IgD-negative memory B cell (primary cell): ENCODE measurements at regions not wholly inside any gene's neighbourhood (a gene's known extent, or its start where the extent isn't known, plus 50 kb on each side); places are given as distances from the start of the nearest gene placed in this dataset.
A peak's percentile ranks its signal among the peaks of the same experiment; 100 is the strongest.

ENCODE experiments used
- H3K27ac Mint-ChIP-seq, 3 donors: one replicate each; pipeline ENCODE4 v1.8.0; 2020 to 2022; ENCODE audit warnings: mild to moderate bottlenecking in 3 of 3, mixed read lengths in 3 of 3, moderate library complexity in 1 of 3
- H3K27me3 Mint-ChIP-seq: one replicate; pipeline ENCODE4 v1.8.0; 2021; ENCODE audit warnings: mixed read lengths
- H3K36me3 Mint-ChIP-seq: one replicate; pipeline ENCODE4 v1.8.0; 2020; ENCODE audit warnings: mild to moderate bottlenecking, mixed read lengths
- H3K4me1 Mint-ChIP-seq, 3 donors: one replicate each; pipeline ENCODE4 v1.8.0; 2020 to 2022; ENCODE audit warnings: mixed read lengths in 3 of 3, mild to moderate bottlenecking in 1 of 3
- H3K4me3 Mint-ChIP-seq, 4 donors: one replicate each; pipeline ENCODE4 v1.8.0; 2020 to 2022; ENCODE audit warnings: mild to moderate bottlenecking in 4 of 4, mixed read lengths in 4 of 4, moderate library complexity in 3 of 4
- H3K9me3 Mint-ChIP-seq, 3 donors: one replicate each; pipeline ENCODE4 v1.8.0; 2020 to 2021; ENCODE audit warnings: mixed read lengths in 3 of 3, mild to moderate bottlenecking in 1 of 3

GRCh38 chr22:27159016-27159415, 501.6 kb downstream of the MIAT start:
- H3K27me3 Mint-ChIP-seq: peaks cover 7% of the 10 kb centered on the region
- H3K4me3 Mint-ChIP-seq: no peak overlapping the region
- H3K9me3 Mint-ChIP-seq: no peaks in the 10 kb centered on the region
- no peaks in the 10 kb centered on the region for H3K4me1 Mint-ChIP-seq
- no peak overlapping the region for H3K27ac Mint-ChIP-seq
- peaks cover 6% of the 10 kb centered on the region for H3K36me3 Mint-ChIP-seq

- no peaks in the 10 kb centered on the region for H3K4me1 Mint-ChIP-seq
- H3K9me3 Mint-ChIP-seq: no peaks in the 10 kb centered on the region
- peaks cover 6% of the 10 kb centered on the region for H3K36me3 Mint-ChIP-seq
- peaks cover 7% of the 10 kb centered on the region for H3K27me3 Mint-ChIP-seq
- H3K4me3 Mint-ChIP-seq: no peak overlapping the region
- no peak overlapping the region for H3K27ac Mint-ChIP-seq
Observed at GRCh38 chr22:27159716-27160295, 502.4 kb downstream of the MIAT start.

- peak overlapping the region in 1 of 3 donors; percentile 7 for H3K27ac Mint-ChIP-seq
- no peaks in the 10 kb centered on the region for H3K4me1 Mint-ChIP-seq
- no peak overlapping the region for H3K4me3 Mint-ChIP-seq
- peaks cover 0 to 5% (median 0%) of the 10 kb centered on the region in 3 donors for H3K9me3 Mint-ChIP-seq
- peaks cover 4% of the 10 kb centered on the region for H3K36me3 Mint-ChIP-seq
- H3K27me3 Mint-ChIP-seq: peaks cover 5% of the 10 kb centered on the region
Observed at GRCh38 chr22:27163162-27164137, 506.1 kb downstream of the MIAT start.

GRCh38 chr22:27164781-27165503, 507.6 kb downstream of the MIAT start:
- Mint-ChIP-seq H3K9me3 (peaks cover 0 to 5% (median 0%) of the 10 kb centered on the region in 3 donors), H3K27me3 (peaks cover 5% of the 10 kb centered on the region), H3K4me1 (no peaks in the 10 kb centered on the region), H3K36me3 (peaks cover 4% of the 10 kb centered on the region), H3K27ac (no peak overlapping the region), H3K4me3 (no peak overlapping the region)

GRCh38 chr22:27168681-27169080, 511.3 kb downstream of the MIAT start:
- Mint-ChIP-seq H3K4me1 (no peaks in the 10 kb centered on the region), H3K27ac (no peak overlapping the region), H3K4me3 (no peak overlapping the region), H3K36me3 (peaks cover 1% of the 10 kb centered on the region), H3K9me3 (peaks cover 0 to 5% (median 0%) of the 10 kb centered on the region in 3 donors), H3K27me3 (no peaks in the 10 kb centered on the region)

- Mint-ChIP-seq H3K27me3 (peaks cover 4% of the 10 kb centered on the region), H3K4me1 (no peaks in the 10 kb centered on the region), H3K27ac (no peak overlapping the region), H3K4me3 (no peak overlapping the region), H3K9me3 (no peaks in the 10 kb centered on the region), H3K36me3 (no peaks in the 10 kb centered on the region)
Observed at GRCh38 chr22:27170491-27170890, 513.1 kb downstream of the MIAT start.

GRCh38 chr22:27171212-27171611, 513.8 kb downstream of the MIAT start:
- Mint-ChIP-seq H3K27me3 (peaks cover 4% of the 10 kb centered on the region), H3K9me3 (no peaks in the 10 kb centered on the region), H3K4me3 (no peak overlapping the region), H3K27ac (no peak overlapping the region), H3K36me3 (no peaks in the 10 kb centered on the region), H3K4me1 (no peaks in the 10 kb centered on the region)

- Mint-ChIP-seq H3K4me1 (no peaks in the 10 kb centered on the region), H3K27ac (peak overlapping the region in 1 of 3 donors; percentile 10), H3K4me3 (no peak overlapping the region), H3K9me3 (no peaks in the 10 kb centered on the region), H3K27me3 (peaks cover 4% of the 10 kb centered on the region), H3K36me3 (no peaks in the 10 kb centered on the region)
Observed at GRCh38 chr22:27173530-27173929, 516.1 kb downstream of the MIAT start.

- no peak overlapping the region for H3K4me3 Mint-ChIP-seq
- peaks cover 4% of the 10 kb centered on the region for H3K27me3 Mint-ChIP-seq
- no peaks in the 10 kb centered on the region for H3K4me1 Mint-ChIP-seq
- H3K27ac Mint-ChIP-seq: no peak overlapping the region
- H3K36me3 Mint-ChIP-seq: no peaks in the 10 kb centered on the region
- H3K9me3 Mint-ChIP-seq: no peaks in the 10 kb centered on the region
Observed at GRCh38 chr22:27175021-27175838, 517.8 kb downstream of the MIAT start.

- no peak overlapping the region for H3K27ac Mint-ChIP-seq
- no peaks in the 10 kb centered on the region for H3K9me3 Mint-ChIP-seq
- H3K36me3 Mint-ChIP-seq: no peaks in the 10 kb centered on the region
- no peak overlapping the region for H3K4me3 Mint-ChIP-seq
- H3K4me1 Mint-ChIP-seq: no peaks in the 10 kb centered on the region
- H3K27me3 Mint-ChIP-seq: peaks cover 4% of the 10 kb centered on the region
Observed at GRCh38 chr22:27175974-27176373, 518.6 kb downstream of the MIAT start.

- Mint-ChIP-seq H3K4me3 (no peak overlapping the region), H3K27me3 (peaks cover 3% of the 10 kb centered on the region), H3K4me1 (no peaks in the 10 kb centered on the region), H3K27ac (no peak overlapping the region), H3K9me3 (peaks cover 0 to 2% (median 0%) of the 10 kb centered on the region in 3 donors), H3K36me3 (no peaks in the 10 kb centered on the region)
Observed at GRCh38 chr22:27179161-27179560, 521.8 kb downstream of the MIAT start.

- Mint-ChIP-seq H3K4me3 (no peak overlapping the region), H3K27me3 (no peaks in the 10 kb centered on the region), H3K9me3 (peaks cover 0 to 2% (median 0%) of the 10 kb centered on the region in 3 donors), H3K36me3 (no peaks in the 10 kb centered on the region), H3K4me1 (no peaks in the 10 kb centered on the region), H3K27ac (no peak overlapping the region)
Observed at GRCh38 chr22:27181537-27181936, 524.1 kb downstream of the MIAT start.

- H3K4me3 Mint-ChIP-seq: no peak overlapping the region
- no peaks in the 10 kb centered on the region for H3K36me3 Mint-ChIP-seq
- no peaks in the 10 kb centered on the region for H3K4me1 Mint-ChIP-seq
- peaks cover 0 to 2% (median 0%) of the 10 kb centered on the region in 3 donors for H3K9me3 Mint-ChIP-seq
- H3K27me3 Mint-ChIP-seq: no peaks in the 10 kb centered on the region
- H3K27ac Mint-ChIP-seq: no peak overlapping the region
Observed at GRCh38 chr22:27183474-27183873, 526.1 kb downstream of the MIAT start.

GRCh38 chr22:27185099-27185709, 527.8 kb downstream of the MIAT start:
- H3K9me3 Mint-ChIP-seq: peaks cover 0 to 4% (median 3%) of the 10 kb centered on the region in 3 donors
- H3K4me1 Mint-ChIP-seq: no peaks in the 10 kb centered on the region
- H3K27me3 Mint-ChIP-seq: peaks cover 7% of the 10 kb centered on the region
- H3K4me3 Mint-ChIP-seq: no peak overlapping the region
- H3K27ac Mint-ChIP-seq: no peak overlapping the region
- no peaks in the 10 kb centered on the region for H3K36me3 Mint-ChIP-seq
